ENCODE measurements at regions not wholly inside any gene's neighbourhood (a gene's known extent, or its start where the extent isn't known, plus 50 kb on each side); places are given as distances from the start of the nearest gene placed in this dataset.
A peak's percentile ranks its signal among the peaks of the same experiment; 100 is the strongest.

- no peak overlapping the region for H3K27ac ChIP-seq (ENCODE audit: extremely low read length, insufficient read depth, low read length)
- intact Hi-C loops (cut with micrococcal nuclease; ENCODE audit: unreplicated experiment) (no loop called here), in situ Hi-C loops (cut with HindIII; ENCODE audit: extremely low pct_ligation_motif_present, low pct_unique_long_range_greater_than_20kb) (no loop called here)
- FAIRE-seq, result no peak
- no peak overlapping the region for H2AFZ ChIP-seq (ENCODE audit: low read length)
- no peaks in the 10 kb centered on the region for H3K27me3 ChIP-seq (ENCODE audit: control insufficient read depth in 1 of 2, insufficient read depth in 2 of 2, low read length in 2 of 2)
- DNase-seq (ENCODE audit: low spot score), result no peak
- no peak overlapping the region for H3K9ac ChIP-seq (ENCODE audit: insufficient read depth, low read depth, low read length)
- H4K20me1 ChIP-seq (ENCODE audit: insufficient read depth, low read length), result no peaks in the 10 kb centered on the region
- ATAC-seq, result no peak
- POLR2A ChIA-PET, result no interaction called here
- H3K4me1 ChIP-seq (ENCODE audit: insufficient read depth, low read length), result no peaks in the 10 kb centered on the region
- H3K36me3 ChIP-seq (replicated peaks in 1 of 2; ENCODE audit: control insufficient read depth in 1 of 2, insufficient read depth in 2 of 2, low read length in 2 of 2), result no peaks in the 10 kb centered on the region
- H3K4me2 ChIP-seq (ENCODE audit: low read depth, low read length), result no peak overlapping the region
- no peaks in the 10 kb centered on the region for H3K9me3 ChIP-seq (ENCODE audit: low read length)
- TF ChIP-seq HMGXB3 (CRISPR knock-in tag; IDR thresholded peaks at IDR 0.05; ENCODE audit: borderline replicate concordance) (no peak), YY1 (IDR thresholded peaks at IDR 0.05; ENCODE audit: insufficient read depth, insufficient replicate concordance, low read depth, low read length) (no peak), EP300 (IDR thresholded peaks at IDR 0.05; ENCODE audit: low read depth in 2 of 2, low read length in 2 of 2) (no peak), EP300 (CRISPR knock-in tag; IDR thresholded peaks at IDR 0.05; ENCODE audit: borderline replicate concordance) (no peak), ZNF441 (CRISPR knock-in tag; IDR thresholded peaks at IDR 0.05; ENCODE audit: borderline replicate concordance) (no peak), THAP7 (CRISPR knock-in tag; IDR thresholded peaks at IDR 0.05) (no peak), ZNF652 (CRISPR knock-in tag; IDR thresholded peaks at IDR 0.05; ENCODE audit: borderline replicate concordance, low read depth) (peak; percentile 71)
- CTCF ChIA-PET (ENCODE audit: low intra/inter-chr PET ratio, low total read pairs), result no interaction called here
- H3K4me3 ChIP-seq (replicated peaks in 1 of 3; ENCODE audit: insufficient read depth in 1 of 3, low read depth in 2 of 3, low read length in 3 of 3), result no peak overlapping the region
- WGBS (ENCODE audit: low lambda C conversion rate), result 33% methylated on average over 3 of the region's 3 CpGs
- BruUV-seq (replicated peaks), result no TSS peak
- no peaks in the 10 kb centered on the region for H3K79me2 ChIP-seq (ENCODE audit: insufficient read depth, low read length)
Measured at GRCh38 chr12:103249607-103250006, 246.2 kb downstream of the C12orf42 start.
